ENCODE measurements at regions not wholly inside any gene's neighbourhood (a gene's known extent, or its start where the extent isn't known, plus 50 kb on each side); places are given as distances from the start of the nearest gene placed in this dataset.

DNA sequence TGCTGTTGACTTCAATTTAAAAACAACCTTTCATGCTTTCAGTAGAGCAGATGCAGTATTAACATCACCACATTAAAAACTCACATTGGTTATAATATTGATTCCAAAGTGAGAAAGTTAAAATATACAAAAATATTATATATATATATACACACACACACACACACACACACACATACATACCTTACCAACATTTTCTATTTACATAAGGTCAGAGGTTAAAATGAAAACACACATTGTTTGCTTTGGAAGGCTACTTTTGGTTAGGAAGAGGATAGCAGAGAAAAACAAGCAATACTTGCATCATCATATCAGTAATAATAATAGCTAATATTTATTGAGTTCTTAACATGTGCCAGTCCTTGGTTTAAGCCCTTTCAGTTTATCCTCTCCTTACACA, 226.5 kb downstream of the PPP4R3C start:
- TF ChIP-seq, protein P1, sequence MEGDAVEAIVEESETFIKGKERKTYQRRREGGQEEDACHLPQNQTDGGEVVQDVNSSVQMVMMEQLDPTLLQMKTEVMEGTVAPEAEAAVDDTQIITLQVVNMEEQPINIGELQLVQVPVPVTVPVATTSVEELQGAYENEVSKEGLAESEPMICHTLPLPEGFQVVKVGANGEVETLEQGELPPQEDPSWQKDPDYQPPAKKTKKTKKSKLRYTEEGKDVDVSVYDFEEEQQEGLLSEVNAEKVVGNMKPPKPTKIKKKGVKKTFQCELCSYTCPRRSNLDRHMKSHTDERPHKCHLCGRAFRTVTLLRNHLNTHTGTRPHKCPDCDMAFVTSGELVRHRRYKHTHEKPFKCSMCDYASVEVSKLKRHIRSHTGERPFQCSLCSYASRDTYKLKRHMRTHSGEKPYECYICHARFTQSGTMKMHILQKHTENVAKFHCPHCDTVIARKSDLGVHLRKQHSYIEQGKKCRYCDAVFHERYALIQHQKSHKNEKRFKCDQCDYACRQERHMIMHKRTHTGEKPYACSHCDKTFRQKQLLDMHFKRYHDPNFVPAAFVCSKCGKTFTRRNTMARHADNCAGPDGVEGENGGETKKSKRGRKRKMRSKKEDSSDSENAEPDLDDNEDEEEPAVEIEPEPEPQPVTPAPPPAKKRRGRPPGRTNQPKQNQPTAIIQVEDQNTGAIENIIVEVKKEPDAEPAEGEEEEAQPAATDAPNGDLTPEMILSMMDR (IDR thresholded peaks at IDR 0.05; ENCODE audit: insufficient read depth, low read length, poor library complexity, severe bottlenecking) = no peak
- no peak for TF ChIP-seq EZH2phosphoT487 (conservative IDR thresholded peaks at IDR 0.05; ENCODE audit: low read length)
- H4K20me1 ChIP-seq (ENCODE audit: low read depth, low read length) = no peaks in the 10 kb centered on the region
- no peak overlapping the region for H3K9ac ChIP-seq (ENCODE audit: low read length)
- no peak overlapping the region for H3K4me2 ChIP-seq (ENCODE audit: low read depth, low read length, poor library complexity, severe bottlenecking)
- H3F3A ChIP-seq (ENCODE audit: insufficient read depth) = no peaks in the 10 kb centered on the region
- H3K36me3 ChIP-seq (ENCODE audit: low read length) = no peaks in the 10 kb centered on the region
- no peak overlapping the region for H2AFZ ChIP-seq (ENCODE audit: low read depth, low read length, severe bottlenecking)
- H3K9me3 ChIP-seq (ENCODE audit: insufficient read depth, low read length) = no peaks in the 10 kb centered on the region
- H3K27me3 ChIP-seq (ENCODE audit: low read length) = no peaks in the 10 kb centered on the region
- H3K79me2 ChIP-seq (ENCODE audit: insufficient read depth, low read length) = no peaks in the 10 kb centered on the region
- no peaks in the 10 kb centered on the region for H3K9me2 ChIP-seq (replicated peaks; ENCODE audit: insufficient read depth, low read length)
- no peak overlapping the region for H3K4me3 ChIP-seq (ENCODE audit: insufficient read depth, low read length, poor library complexity, severe bottlenecking)
- H3K27ac ChIP-seq (ENCODE audit: low read depth, low read length) = no peak overlapping the region

DNA sequence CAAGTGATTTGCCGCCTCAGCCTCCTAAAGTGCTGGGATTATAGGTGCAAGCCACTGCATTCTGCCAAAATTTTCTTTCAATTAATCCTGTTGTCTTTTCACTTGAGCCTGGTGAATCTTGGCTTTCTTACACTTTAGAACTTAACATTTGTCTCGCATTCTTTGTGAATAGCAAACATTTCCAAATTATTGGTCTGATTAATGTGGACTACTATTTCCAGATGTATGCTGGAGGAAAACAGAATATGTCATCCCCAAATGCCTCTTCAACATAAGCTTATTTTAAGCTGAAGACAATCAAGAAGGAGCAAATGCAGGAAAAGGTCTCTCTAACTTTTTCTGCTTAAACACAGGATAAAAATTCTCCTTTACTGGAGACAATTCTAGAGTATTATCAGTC, 233.4 kb downstream of the PPP4R3C start:
- H3K79me2 ChIP-seq (ENCODE audit: insufficient read depth, low read length) = no peaks in the 10 kb centered on the region
- no peak overlapping the region for H3K27ac ChIP-seq (ENCODE audit: low read depth, low read length)
- H3K36me3 ChIP-seq (ENCODE audit: low read length) = no peaks in the 10 kb centered on the region
- H3K4me3 ChIP-seq (ENCODE audit: insufficient read depth, low read length, poor library complexity, severe bottlenecking) = no peak overlapping the region
- no peak overlapping the region for H3K9ac ChIP-seq (ENCODE audit: low read length)
- no peaks in the 10 kb centered on the region for H4K20me1 ChIP-seq (ENCODE audit: low read depth, low read length)
- no peak overlapping the region for H3K4me2 ChIP-seq (ENCODE audit: low read depth, low read length, poor library complexity, severe bottlenecking)
- no peaks in the 10 kb centered on the region for H3K9me3 ChIP-seq (ENCODE audit: insufficient read depth, low read length)
- H2AFZ ChIP-seq (ENCODE audit: low read depth, low read length, severe bottlenecking) = no peak overlapping the region
- no peak for TF ChIP-seq EZH2phosphoT487 (conservative IDR thresholded peaks at IDR 0.05; ENCODE audit: low read length)
- TF ChIP-seq, protein P1 (IDR thresholded peaks at IDR 0.05; ENCODE audit: insufficient read depth, low read length, poor library complexity, severe bottlenecking) = no peak
- H3K27me3 ChIP-seq (ENCODE audit: low read length) = no peaks in the 10 kb centered on the region
- H3F3A ChIP-seq (ENCODE audit: insufficient read depth) = no peaks in the 10 kb centered on the region
- no peaks in the 10 kb centered on the region for H3K9me2 ChIP-seq (replicated peaks; ENCODE audit: insufficient read depth, low read length)

DNA sequence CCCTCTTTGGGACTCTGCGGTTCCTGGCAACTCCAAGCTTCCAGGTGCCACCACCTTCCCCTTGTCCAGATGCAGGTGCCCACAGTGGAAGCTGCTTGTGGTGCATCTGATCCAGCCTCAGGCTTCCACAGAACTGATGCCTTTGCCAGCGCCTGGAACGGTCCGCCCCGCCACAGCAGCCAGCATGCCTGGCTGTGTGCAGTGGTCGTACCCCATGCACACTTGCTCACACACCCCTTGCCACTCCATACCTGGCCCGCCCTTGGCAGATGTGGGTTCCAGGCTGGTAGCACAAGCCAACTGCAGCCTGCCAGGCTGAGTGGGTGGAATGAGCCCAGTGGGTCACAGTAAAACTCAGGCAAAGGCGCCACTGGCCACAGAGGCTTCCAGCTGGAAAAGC, 240.5 kb downstream of the PPP4R3C start:
- Histone ChIP-seq H4K20me1 (ENCODE audit: low read depth, low read length) (no peaks in the 10 kb centered on the region), H3K36me3 (ENCODE audit: low read length) (no peaks in the 10 kb centered on the region), H3K4me2 (ENCODE audit: low read depth, low read length, poor library complexity, severe bottlenecking) (no peak overlapping the region), H3K9me3 (ENCODE audit: insufficient read depth, low read length) (no peaks in the 10 kb centered on the region), H3K79me2 (ENCODE audit: insufficient read depth, low read length) (no peaks in the 10 kb centered on the region), H3K27me3 (ENCODE audit: low read length) (no peaks in the 10 kb centered on the region), H3K27ac (ENCODE audit: low read depth, low read length) (no peak overlapping the region), H2AFZ (ENCODE audit: low read depth, low read length, severe bottlenecking) (no peak overlapping the region), H3K4me3 (ENCODE audit: insufficient read depth, low read length, poor library complexity, severe bottlenecking) (no peak overlapping the region), H3F3A (ENCODE audit: insufficient read depth) (no peaks in the 10 kb centered on the region), H3K9me2 (replicated peaks; ENCODE audit: insufficient read depth, low read length) (no peaks in the 10 kb centered on the region), H3K9ac (ENCODE audit: low read length) (no peak overlapping the region)
- TF ChIP-seq EZH2phosphoT487 (conservative IDR thresholded peaks at IDR 0.05; ENCODE audit: low read length) = no peak
- TF ChIP-seq, protein P1 (IDR thresholded peaks at IDR 0.05; ENCODE audit: insufficient read depth, low read length, poor library complexity, severe bottlenecking) = no peak

Data from SU-DHL-6 (cell line).